GM13976 (cell line): ENCODE measurements at regions not wholly inside any gene's neighbourhood (a gene's known extent, or its start where the extent isn't known, plus 50 kb on each side); places are given as distances from the start of the nearest gene placed in this dataset.
A peak's percentile ranks its signal among the peaks of the same experiment; 100 is the strongest.

Experiments
- DNase-seq: peaks from one replicate; pipeline ENCODE4 v3.0.0; 2012; ENCODE audit warnings: low spot score
- CTCF ChIP-seq: IDR thresholded peaks from 2 replicates; pipeline ENCODE4 v1.5.1; 2012; ENCODE audit warnings: borderline replicate concordance, mild to moderate bottlenecking; ENCODE audit not compliant: insufficient read depth; ENCODE audit errors: extremely low read depth, missing control alignments, control extremely low read depth
- in situ Hi-C: fragments of 300-500 bp; cut with MboI; formaldehyde crosslinking; loops from one replicate; pipeline ENCODE4 v1.12.0; 2022; ENCODE audit warnings: low sequenced_read_pairs, mixed read lengths, inconsistent platforms; ENCODE audit not compliant: unreplicated experiment

- no peak for DNase-seq
- TF ChIP-seq CTCF: no peak
- in situ Hi-C loops: no loop called here
These were observed 261.2 kb downstream of the EIPR1 start for GRCh38 chr2:3116371-3116770.

DNA sequence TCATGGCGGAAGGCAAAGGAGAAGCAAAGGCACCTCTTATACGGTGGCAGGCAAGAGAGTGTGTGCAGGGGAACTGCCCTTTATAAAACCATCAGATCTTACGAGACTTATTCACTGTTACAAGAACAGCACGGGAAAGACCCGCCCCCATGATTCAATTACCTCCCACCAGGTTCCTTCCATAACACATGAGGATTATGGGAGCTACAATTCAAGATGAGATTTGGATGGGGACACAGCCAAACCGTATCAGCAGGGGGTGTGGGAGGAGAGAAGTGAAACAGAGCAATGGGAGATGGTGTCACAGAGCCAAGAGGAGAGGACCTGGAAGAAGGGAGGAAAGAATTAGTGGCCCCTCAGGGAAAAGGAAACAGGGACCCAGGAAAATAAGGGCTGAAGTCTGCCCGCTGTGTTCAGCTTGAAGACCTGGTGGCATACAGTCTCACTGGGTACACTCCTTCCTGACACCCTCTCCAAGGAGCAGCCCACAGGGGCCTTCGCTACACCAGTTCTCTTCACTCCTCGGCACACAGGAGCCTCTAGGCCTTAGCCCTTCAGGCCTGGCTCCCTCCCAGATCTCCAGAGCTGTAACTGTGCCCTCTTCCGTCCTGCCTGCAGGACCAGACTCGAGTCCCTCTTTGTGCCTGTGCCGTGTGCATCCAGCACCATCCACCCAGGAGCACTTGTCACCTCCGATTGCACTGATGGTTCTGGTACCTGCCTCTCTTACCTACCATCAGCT, 262.1 kb downstream of the EIPR1 start:
- no peak for DNase-seq
- no peak for TF ChIP-seq CTCF
- in situ Hi-C loops: no loop called here

- no peak for DNase-seq
- in situ Hi-C loops: no loop called here
- no peak for TF ChIP-seq CTCF
These were observed 263.0 kb downstream of the EIPR1 start for GRCh38 chr2:3114406-3115185.

- peak; percentile 6 for DNase-seq
- in situ Hi-C loops: no loop called here
- no peak for TF ChIP-seq CTCF
These were observed 263.8 kb downstream of the EIPR1 start for GRCh38 chr2:3113769-3114168.

GRCh38 chr2:3113122-3113521, 264.5 kb downstream of the EIPR1 start:
- no peak for TF ChIP-seq CTCF
- DNase-seq: peak; percentile 5
- in situ Hi-C loops: no loop called here

DNA sequence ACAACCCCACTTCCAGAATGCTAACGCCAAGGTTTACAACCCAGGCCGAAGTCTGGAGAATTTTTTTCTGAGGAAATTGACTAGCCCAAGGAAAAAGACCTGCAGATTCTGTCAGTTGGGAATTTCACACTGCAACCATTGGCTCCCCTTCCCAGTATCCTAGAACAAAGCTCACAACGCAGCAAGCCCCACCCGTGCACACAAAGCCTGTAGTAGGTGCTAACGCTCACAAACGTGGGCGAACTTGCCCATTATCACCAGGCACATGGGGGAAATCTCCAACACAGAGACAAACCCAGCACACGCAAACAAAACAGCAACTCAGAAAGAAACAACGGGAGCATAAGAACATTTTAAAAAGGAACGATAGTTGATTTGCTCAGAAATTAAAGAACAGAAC, 265.1 kb downstream of the EIPR1 start:
- no peak for DNase-seq
- in situ Hi-C loops: no loop called here
- TF ChIP-seq CTCF: no peak
